ENCODE measurements at regions not wholly inside any gene's neighbourhood (a gene's known extent, or its start where the extent isn't known, plus 50 kb on each side); places are given as distances from the start of the nearest gene placed in this dataset.
"Not testable (repeated sequence)": the region's sequence is repeated elsewhere in the genome, so short reads cannot be mapped to it uniquely, and the experiment has no call there.

DNA sequence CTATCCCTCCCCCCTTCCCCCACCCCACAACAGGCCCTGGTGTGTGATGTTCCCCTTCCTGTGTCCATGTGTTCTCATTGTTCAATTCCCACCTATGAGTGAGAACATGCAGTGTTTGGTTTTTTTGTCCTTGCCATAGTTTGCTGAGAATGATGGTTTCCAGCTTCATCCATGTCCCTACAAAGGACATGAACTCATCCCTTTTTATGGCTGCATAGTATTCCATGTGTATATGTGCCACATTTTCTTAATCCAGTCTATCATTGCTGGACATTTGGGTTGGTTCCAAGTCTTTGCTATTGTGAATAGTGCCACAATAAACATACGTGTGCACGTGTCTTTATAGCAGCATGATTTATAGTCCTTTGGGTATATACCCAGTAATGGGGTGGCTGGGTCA lies 52.3 kb upstream of the MAN1A2 start:
- DNase-seq; H3K4me1 ChIP-seq (ENCODE audit: control insufficient read depth in 1 of 2, insufficient read depth in 2 of 2, low read length in 2 of 2); intact Hi-C loops (cut with DNase I); ATAC-seq (ENCODE audit: low FRiP score); H3K27me3 ChIP-seq (ENCODE audit: control insufficient read depth in 1 of 2, insufficient read depth in 2 of 2, low read length in 1 of 2); H3K36me3 ChIP-seq (ENCODE audit: control insufficient read depth in 1 of 2, insufficient read depth in 2 of 2, low read length in 1 of 2); H3K9me3 ChIP-seq (ENCODE audit: control insufficient read depth, low read length); H3K27ac ChIP-seq (ENCODE audit: low read depth in 1 of 2, low read length in 2 of 2); H3K4me3 ChIP-seq (ENCODE audit: low read length in 2 of 2): not testable (repeated sequence)
- WGBS, 2 donors, result 46 to 55% methylated on average over 2 of the region's 2 CpGs

DNA sequence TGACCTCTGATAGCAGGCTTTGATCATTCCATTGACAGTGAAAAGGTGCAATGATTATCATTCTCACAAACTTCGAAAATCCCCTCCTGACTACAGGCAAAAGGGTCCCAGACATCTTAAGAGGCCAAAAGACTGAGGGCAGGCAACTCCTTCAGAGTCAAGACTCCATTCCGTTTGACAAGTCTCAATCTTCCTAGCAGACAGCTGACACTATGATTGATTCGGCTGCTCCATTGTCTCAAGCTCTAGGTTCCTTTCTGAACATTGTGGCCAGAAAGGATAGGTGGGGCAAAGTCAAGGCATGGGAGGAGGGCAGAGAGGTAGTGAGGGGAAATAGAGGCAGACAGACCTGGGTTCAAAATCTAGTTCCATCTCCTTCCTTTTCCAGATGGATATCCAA lies 53.7 kb upstream of the MAN1A2 start:
- intact Hi-C loops (cut with DNase I), result no loop called here
- WGBS, 2 donors, result 88% methylated on average over 3 of the region's 3 CpGs
- DNase-seq (no peak), ATAC-seq (ENCODE audit: low FRiP score) (no peak)
- Histone ChIP-seq H3K4me1 (ENCODE audit: control insufficient read depth in 1 of 2, insufficient read depth in 2 of 2, low read length in 2 of 2) (no peaks in the 10 kb centered on the region), H3K4me3 (ENCODE audit: low read length in 2 of 2) (no peak overlapping the region), H3K9me3 (ENCODE audit: control insufficient read depth, low read length) (no peaks in the 10 kb centered on the region), H3K36me3 (ENCODE audit: control insufficient read depth in 1 of 2, insufficient read depth in 2 of 2, low read length in 1 of 2) (no peaks in the 10 kb centered on the region), H3K27ac (ENCODE audit: low read depth in 1 of 2, low read length in 2 of 2) (no peak overlapping the region), H3K27me3 (ENCODE audit: control insufficient read depth in 1 of 2, insufficient read depth in 2 of 2, low read length in 1 of 2) (no peaks in the 10 kb centered on the region)

DNA sequence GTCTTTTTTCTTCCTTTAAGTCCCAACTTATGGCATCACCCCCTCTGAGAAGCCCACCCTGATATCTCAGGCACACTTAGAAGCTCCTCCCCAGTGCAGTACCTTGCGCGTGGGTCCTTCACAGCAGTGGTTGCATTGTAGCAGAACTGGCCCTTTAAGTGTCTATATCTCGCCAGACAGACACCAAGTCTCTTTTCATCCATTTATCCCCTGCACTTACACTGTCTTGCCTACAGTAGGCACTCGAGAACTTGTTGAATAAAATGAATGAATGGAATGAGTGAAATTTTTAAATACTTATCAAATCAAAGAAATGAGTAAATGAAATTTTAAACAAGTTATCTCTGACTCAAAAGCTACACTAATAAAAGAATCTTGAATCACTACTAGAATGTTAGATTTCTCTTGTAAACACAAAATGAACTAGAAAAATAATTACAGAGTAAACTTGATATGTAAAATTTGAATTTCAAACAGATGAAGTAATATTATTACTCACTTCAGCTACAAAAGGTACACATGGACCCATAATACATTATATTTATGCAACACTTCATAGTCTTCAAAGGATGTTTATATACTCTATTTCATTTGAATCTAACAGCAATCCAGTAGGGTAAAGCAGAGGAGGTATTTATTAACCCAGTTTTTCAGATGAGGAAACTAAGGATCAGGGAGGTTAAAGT lies 54.7 kb upstream of the MAN1A2 start:
- H3K27me3 ChIP-seq (ENCODE audit: control insufficient read depth in 1 of 2, insufficient read depth in 2 of 2, low read length in 1 of 2), result no peaks in the 10 kb centered on the region
- H3K4me1 ChIP-seq (ENCODE audit: control insufficient read depth in 1 of 2, insufficient read depth in 2 of 2, low read length in 2 of 2), result no peaks in the 10 kb centered on the region
- ATAC-seq (ENCODE audit: low FRiP score) (no peak), DNase-seq (no peak)
- H3K4me3 ChIP-seq (ENCODE audit: low read length in 2 of 2), result no peak overlapping the region
- no peak overlapping the region for H3K27ac ChIP-seq (ENCODE audit: low read depth in 1 of 2, low read length in 2 of 2)
- 41 to 49% methylated on average over 4 of the region's 4 CpGs for WGBS, 2 donors
- intact Hi-C loops (cut with DNase I), result no loop called here
- no peaks in the 10 kb centered on the region for H3K36me3 ChIP-seq (ENCODE audit: control insufficient read depth in 1 of 2, insufficient read depth in 2 of 2, low read length in 1 of 2)
- no peaks in the 10 kb centered on the region for H3K9me3 ChIP-seq (ENCODE audit: control insufficient read depth, low read length)

DNA sequence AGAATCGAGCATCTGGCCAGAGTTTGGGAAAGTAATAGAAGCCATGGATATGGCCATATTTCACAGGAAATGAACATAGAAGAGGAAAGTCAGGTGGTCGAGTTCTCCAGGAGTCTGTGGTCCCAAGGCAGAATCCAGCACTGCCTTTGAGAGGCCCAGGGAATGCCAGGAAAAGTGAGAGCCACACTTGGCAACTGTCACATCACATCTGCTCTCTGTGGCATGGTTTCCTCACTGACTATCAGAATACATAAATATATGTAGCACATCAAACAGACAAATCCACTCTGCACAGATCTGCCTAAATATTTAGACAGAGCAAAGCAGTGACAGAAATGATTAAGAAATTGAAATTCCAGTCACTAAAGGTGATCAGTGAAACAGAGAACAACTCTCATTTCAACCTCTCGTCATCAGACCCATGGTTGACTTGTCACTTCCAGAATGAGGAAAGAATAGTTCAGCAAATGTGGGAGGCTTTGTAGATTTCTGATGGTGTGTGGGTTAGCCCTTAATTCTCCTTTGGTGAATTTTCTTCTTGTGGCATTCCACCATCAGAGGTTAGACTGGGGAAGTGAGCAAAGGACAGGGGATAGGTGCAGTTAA lies 58.8 kb upstream of the MAN1A2 start:
- 57 to 62% methylated on average over 3 of the region's 3 CpGs for WGBS, 2 donors
- H3K9me3 ChIP-seq (ENCODE audit: control insufficient read depth, low read length), result peaks cover 1% of the 10 kb centered on the region
- intact Hi-C loops (cut with DNase I), result no loop called here
- H3K27me3 ChIP-seq (ENCODE audit: control insufficient read depth in 1 of 2, insufficient read depth in 2 of 2, low read length in 1 of 2), result no peaks in the 10 kb centered on the region
- no peak overlapping the region for H3K4me3 ChIP-seq (ENCODE audit: low read length in 2 of 2)
- H3K36me3 ChIP-seq (ENCODE audit: control insufficient read depth in 1 of 2, insufficient read depth in 2 of 2, low read length in 1 of 2), result no peaks in the 10 kb centered on the region
- ATAC-seq (ENCODE audit: low FRiP score) (no peak), DNase-seq (no peak)
- no peaks in the 10 kb centered on the region for H3K4me1 ChIP-seq (ENCODE audit: control insufficient read depth in 1 of 2, insufficient read depth in 2 of 2, low read length in 2 of 2)
- no peak overlapping the region for H3K27ac ChIP-seq (ENCODE audit: low read depth in 1 of 2, low read length in 2 of 2)

DNA sequence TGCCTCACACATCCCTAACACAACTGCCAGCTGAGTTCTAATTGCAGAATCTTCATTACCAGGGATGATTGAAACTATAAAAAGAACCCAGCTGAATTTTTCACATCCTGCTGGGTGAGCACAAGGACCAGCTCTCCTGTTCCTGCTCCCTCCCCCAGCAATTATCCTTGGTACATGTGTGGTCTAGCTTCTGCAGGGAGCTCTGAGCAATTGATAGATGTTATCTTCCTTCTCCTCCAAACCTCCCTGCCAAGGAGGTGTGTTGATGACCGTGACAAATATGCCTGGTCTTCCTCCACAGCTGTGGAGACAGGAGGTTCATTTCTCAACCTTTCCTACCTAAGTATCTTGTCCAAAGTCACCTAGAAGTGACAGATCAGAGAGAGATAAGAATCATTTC lies 65.3 kb upstream of the MAN1A2 start:
- no peaks in the 10 kb centered on the region for H3K4me1 ChIP-seq (ENCODE audit: control insufficient read depth in 1 of 2, insufficient read depth in 2 of 2, low read length in 2 of 2)
- DNase-seq (no peak), ATAC-seq (ENCODE audit: low FRiP score) (no peak)
- no peak overlapping the region for H3K4me3 ChIP-seq (ENCODE audit: low read length in 2 of 2)
- H3K9me3 ChIP-seq (ENCODE audit: control insufficient read depth, low read length), result no peaks in the 10 kb centered on the region
- WGBS, 2 donors, result 68 to 80% methylated on average over 1 of the region's 1 CpG
- H3K36me3 ChIP-seq (ENCODE audit: control insufficient read depth in 1 of 2, insufficient read depth in 2 of 2, low read length in 1 of 2), result no peaks in the 10 kb centered on the region
- H3K27ac ChIP-seq (ENCODE audit: low read depth in 1 of 2, low read length in 2 of 2), result no peak overlapping the region
- H3K27me3 ChIP-seq (ENCODE audit: control insufficient read depth in 1 of 2, insufficient read depth in 2 of 2, low read length in 1 of 2), result no peaks in the 10 kb centered on the region
- intact Hi-C loops (cut with DNase I), result no loop called here

GRCh38 chr1:117300183-117300582 lies 67.1 kb upstream of the MAN1A2 start:
- H3K36me3 ChIP-seq (ENCODE audit: control insufficient read depth in 1 of 2, insufficient read depth in 2 of 2, low read length in 1 of 2); H3K27ac ChIP-seq (ENCODE audit: low read depth in 1 of 2, low read length in 2 of 2); intact Hi-C loops (cut with DNase I); DNase-seq; H3K4me3 ChIP-seq (ENCODE audit: low read length in 2 of 2); ATAC-seq (ENCODE audit: low FRiP score); H3K27me3 ChIP-seq (ENCODE audit: control insufficient read depth in 1 of 2, insufficient read depth in 2 of 2, low read length in 1 of 2); H3K4me1 ChIP-seq (ENCODE audit: control insufficient read depth in 1 of 2, insufficient read depth in 2 of 2, low read length in 2 of 2); H3K9me3 ChIP-seq (ENCODE audit: control insufficient read depth, low read length): not testable (repeated sequence)
- WGBS, 2 donors, result 73 to 81% methylated on average over 6 of the region's 6 CpGs

DNA sequence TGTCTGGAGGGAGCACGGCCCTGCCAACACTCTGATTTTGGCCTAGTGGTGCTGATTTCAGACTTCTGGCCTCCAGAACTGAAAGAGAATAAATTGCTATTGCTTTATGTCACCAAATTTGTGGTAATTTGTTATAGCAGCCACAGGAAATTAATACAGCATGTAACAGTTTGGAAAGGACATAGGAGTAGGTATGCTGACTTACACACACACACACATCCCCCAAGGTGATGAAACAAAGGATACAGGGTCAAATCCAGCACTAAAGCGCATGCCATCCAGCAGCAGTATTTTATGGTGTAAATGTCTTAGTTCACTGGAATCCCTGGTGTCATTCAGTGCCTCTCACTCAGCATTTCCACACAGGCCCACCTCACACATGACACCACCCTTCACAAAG lies 72.2 kb upstream of the MAN1A2 start:
- H3K27ac ChIP-seq (ENCODE audit: low read depth in 1 of 2, low read length in 2 of 2), result no peak overlapping the region
- H3K4me3 ChIP-seq (ENCODE audit: low read length in 2 of 2), result no peak overlapping the region
- DNase-seq, result no peak
- intact Hi-C loops (cut with DNase I), result no loop called here
- no peaks in the 10 kb centered on the region for H3K36me3 ChIP-seq (ENCODE audit: control insufficient read depth in 1 of 2, insufficient read depth in 2 of 2, low read length in 1 of 2)
- H3K9me3 ChIP-seq (ENCODE audit: control insufficient read depth, low read length), result no peaks in the 10 kb centered on the region
- no peak for ATAC-seq (ENCODE audit: low FRiP score)
- WGBS, 2 donors, result 59 to 85% methylated on average over 2 of the region's 2 CpGs
- H3K4me1 ChIP-seq (ENCODE audit: control insufficient read depth in 1 of 2, insufficient read depth in 2 of 2, low read length in 2 of 2), result no peaks in the 10 kb centered on the region
- no peaks in the 10 kb centered on the region for H3K27me3 ChIP-seq (ENCODE audit: control insufficient read depth in 1 of 2, insufficient read depth in 2 of 2, low read length in 1 of 2)

DNA sequence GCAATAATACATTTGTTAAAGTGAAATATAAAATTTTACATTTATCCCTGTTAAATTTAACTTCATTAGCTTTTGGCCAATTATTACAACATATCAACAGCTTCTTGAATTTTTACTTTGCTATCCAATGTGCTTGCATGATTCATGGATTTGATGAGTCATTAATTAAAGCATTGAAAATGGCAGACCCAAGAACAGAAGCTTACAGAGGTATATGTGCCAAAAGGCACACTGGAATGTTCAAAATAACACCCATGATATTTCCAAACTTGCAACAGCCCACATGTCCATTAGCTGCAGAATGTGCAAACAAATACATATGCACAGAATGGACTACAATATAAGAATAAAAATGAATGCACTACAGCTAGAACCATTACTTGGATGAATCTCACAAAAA lies 76.4 kb upstream of the MAN1A2 start:
- H3K9me3 ChIP-seq (ENCODE audit: control insufficient read depth, low read length), result no peaks in the 10 kb centered on the region
- intact Hi-C loops (cut with DNase I), result no loop called here
- no peak overlapping the region for H3K27ac ChIP-seq (ENCODE audit: low read depth in 1 of 2, low read length in 2 of 2)
- no peaks in the 10 kb centered on the region for H3K27me3 ChIP-seq (ENCODE audit: control insufficient read depth in 1 of 2, insufficient read depth in 2 of 2, low read length in 1 of 2)
- H3K4me1 ChIP-seq (ENCODE audit: control insufficient read depth in 1 of 2, insufficient read depth in 2 of 2, low read length in 2 of 2), result no peaks in the 10 kb centered on the region
- DNase-seq (no peak), ATAC-seq (ENCODE audit: low FRiP score) (no peak)
- no peaks in the 10 kb centered on the region for H3K36me3 ChIP-seq (ENCODE audit: control insufficient read depth in 1 of 2, insufficient read depth in 2 of 2, low read length in 1 of 2)
- no peak overlapping the region for H3K4me3 ChIP-seq (ENCODE audit: low read length in 2 of 2)

DNA sequence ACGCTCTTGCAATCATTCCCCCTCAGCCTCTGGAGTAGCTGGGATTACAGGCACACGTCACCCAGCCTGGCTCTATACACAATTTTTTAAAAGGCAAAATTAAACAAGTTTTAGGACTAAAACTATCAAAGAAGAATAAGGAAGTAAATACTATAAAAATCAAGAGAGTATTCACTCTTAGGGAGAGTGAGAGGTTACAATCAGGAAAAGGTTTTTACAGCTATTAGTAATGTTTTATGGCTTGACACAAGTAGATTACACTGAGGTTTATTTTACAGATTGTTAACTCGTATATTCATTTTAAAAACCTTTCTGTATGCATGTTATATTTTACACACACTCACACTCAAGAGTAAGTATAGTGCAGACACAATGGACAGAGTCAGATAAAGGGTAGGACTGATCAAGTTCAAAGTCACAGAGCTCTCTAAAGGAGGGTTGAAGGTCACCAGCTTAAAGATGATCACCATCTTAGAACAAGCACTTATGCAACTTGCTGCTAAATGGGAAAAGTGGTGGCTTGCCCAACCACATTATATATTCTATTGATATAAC lies 77.9 kb upstream of the MAN1A2 start:
- Histone ChIP-seq H3K27me3 (ENCODE audit: control insufficient read depth in 1 of 2, insufficient read depth in 2 of 2, low read length in 1 of 2) (no peaks in the 10 kb centered on the region), H3K4me1 (ENCODE audit: control insufficient read depth in 1 of 2, insufficient read depth in 2 of 2, low read length in 2 of 2) (no peaks in the 10 kb centered on the region), H3K27ac (ENCODE audit: low read depth in 1 of 2, low read length in 2 of 2) (no peak overlapping the region), H3K36me3 (ENCODE audit: control insufficient read depth in 1 of 2, insufficient read depth in 2 of 2, low read length in 1 of 2) (no peaks in the 10 kb centered on the region), H3K4me3 (ENCODE audit: low read length in 2 of 2) (no peak overlapping the region), H3K9me3 (ENCODE audit: control insufficient read depth, low read length) (no peaks in the 10 kb centered on the region)
- intact Hi-C loops (cut with DNase I), result loop anchor here in 1 of 2 donors (5.0 kb wide), 1 partner anchor 222 kb away; no protein-coding TSS in a partner anchor
- no peak for DNase-seq
- 49 to 57% methylated on average over 3 of the region's 3 CpGs for WGBS, 2 donors
- no peak for ATAC-seq (ENCODE audit: low FRiP score)

Data from aorta (tissue), 5 donors.